ENCODE measurements at regions not wholly inside any gene's neighbourhood (a gene's known extent, or its start where the extent isn't known, plus 50 kb on each side); places are given as distances from the start of the nearest gene placed in this dataset.

DNA sequence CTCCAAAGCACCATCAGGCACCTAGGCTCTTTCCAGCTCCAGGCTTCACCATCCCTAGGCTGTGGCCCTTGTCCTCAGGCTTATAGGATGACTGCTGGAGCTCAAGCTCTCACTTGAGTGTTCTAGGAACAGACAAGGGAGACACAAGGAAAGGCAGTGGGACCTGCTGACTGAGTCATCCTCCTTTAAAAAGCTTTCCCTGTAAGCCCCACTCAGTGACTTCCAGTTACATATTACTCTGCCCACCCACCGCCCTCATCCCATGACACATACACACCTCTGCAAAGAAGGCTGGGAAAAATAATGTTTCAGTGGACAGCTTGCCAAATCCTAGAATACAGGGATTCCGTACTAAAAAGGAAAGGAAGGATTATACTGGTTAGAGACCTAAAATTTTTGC, 154.2 kb upstream of the ZNF366 start:
- intact Hi-C loops (cut with DNase I, micrococcal nuclease): no loop called here
- DNase-seq (no peak), ATAC-seq (no peak)
- Mint-ChIP-seq H3K27ac (no peak overlapping the region), H3K9me3 (ENCODE audit: low read depth) (no peaks in the 10 kb centered on the region), H3K36me3 (ENCODE audit: low read depth) (no peaks in the 10 kb centered on the region), H3K4me1 (no peaks in the 10 kb centered on the region), H3K27me3 (peaks cover 1% of the 10 kb centered on the region), H3K4me3 (no peak overlapping the region)
- POLR2A ChIA-PET: no interaction called here
- CTCF ChIA-PET: no interaction called here

DNA sequence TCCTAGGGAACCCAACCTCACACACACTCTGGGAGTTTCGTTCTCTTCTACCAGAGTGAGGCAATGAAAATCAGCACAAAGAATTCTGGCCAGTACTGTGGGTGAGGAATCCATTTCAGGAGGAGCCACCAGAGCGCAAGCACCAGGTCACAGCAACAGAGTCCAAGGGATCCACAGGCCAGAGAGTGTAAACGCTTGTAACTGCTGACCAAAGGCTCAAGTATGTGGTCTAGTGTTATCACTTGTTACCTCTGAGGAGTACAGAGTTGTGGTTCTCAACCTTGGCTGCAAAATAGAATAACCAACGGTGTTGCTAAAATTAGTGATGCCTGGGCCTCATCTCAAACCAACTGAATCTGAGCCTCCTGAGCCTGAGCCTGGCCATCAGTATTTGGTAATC, 152.5 kb upstream of the ZNF366 start:
- H3K9me3 Mint-ChIP-seq (ENCODE audit: low read depth): no peaks in the 10 kb centered on the region
- H3K4me3 Mint-ChIP-seq: no peak overlapping the region
- H3K4me1 Mint-ChIP-seq: no peaks in the 10 kb centered on the region
- intact Hi-C loops (cut with DNase I, micrococcal nuclease): no loop called here
- CTCF ChIA-PET: no interaction called here
- peaks cover 1% of the 10 kb centered on the region for H3K27me3 Mint-ChIP-seq
- DNase-seq (no peak), ATAC-seq (no peak)
- POLR2A ChIA-PET: no interaction called here
- no peak overlapping the region for H3K27ac Mint-ChIP-seq
- H3K36me3 Mint-ChIP-seq (ENCODE audit: low read depth): no peaks in the 10 kb centered on the region

DNA sequence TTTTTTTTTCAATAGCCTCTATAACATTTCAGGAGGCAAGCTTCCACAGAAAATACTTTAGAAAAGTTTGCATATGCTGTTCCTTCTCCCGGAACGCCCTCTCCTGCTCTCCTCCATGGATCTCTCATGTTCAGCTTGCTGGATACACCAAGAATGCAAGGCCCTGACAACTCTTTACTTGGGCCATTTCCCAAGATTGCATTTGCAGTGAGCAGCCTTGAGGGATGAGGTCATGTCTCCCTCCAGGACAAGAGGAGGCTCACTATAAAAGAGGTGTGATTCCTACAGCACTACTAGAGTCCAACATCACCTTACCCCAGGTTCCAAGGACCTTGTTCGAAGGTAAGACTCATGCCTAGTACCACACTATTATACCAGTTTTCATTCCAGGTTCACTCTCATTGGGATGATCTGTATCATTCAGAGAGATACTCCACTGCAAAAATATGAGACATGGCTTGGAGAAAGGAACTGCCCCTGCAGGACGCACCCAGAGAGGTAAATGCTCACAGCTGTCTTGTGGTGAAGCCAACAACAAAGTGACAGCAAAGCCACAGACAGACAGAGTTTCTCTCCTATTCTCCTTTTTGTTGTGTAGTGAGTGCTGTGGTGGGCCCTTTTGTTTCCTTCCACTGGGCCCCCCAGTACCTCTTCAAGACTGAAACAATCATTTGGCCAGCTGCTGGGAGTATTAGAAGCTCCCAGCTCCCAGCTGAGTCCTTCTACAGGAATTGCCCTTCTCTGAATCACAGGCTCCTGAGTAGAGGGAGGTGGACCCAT, 151.7 kb upstream of the ZNF366 start:
- ChIA-PET POLR2A (no interaction called here), CTCF (no interaction called here)
- Mint-ChIP-seq H3K4me1 (no peaks in the 10 kb centered on the region), H3K27ac (no peak overlapping the region), H3K36me3 (ENCODE audit: low read depth) (no peaks in the 10 kb centered on the region), H3K9me3 (ENCODE audit: low read depth) (no peaks in the 10 kb centered on the region), H3K27me3 (peaks cover 1% of the 10 kb centered on the region), H3K4me3 (no peak overlapping the region)
- intact Hi-C loops (cut with DNase I, micrococcal nuclease): no loop called here
- no peak for DNase-seq
- ATAC-seq: no peak

DNA sequence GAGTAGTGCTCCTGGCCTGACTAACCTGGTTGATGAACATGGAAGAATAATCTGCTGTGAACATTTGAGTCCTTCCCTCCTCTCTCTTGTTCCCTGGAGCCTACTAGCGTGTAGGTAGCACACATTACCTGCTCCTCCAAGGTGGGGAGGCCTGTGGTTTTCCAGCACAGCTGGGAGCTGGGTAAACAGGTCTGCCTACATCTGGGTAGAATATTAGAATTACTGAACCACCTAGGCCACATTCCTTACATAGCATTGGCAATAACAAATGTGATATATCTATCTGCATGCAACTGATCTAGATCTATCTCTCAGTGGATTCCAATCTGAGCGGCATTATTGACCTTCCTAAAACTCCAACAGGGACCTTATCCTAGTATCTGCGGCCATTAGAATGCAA, 151.0 kb upstream of the ZNF366 start:
- H3K4me1 Mint-ChIP-seq: no peaks in the 10 kb centered on the region
- ATAC-seq (no peak), DNase-seq (no peak)
- H3K4me3 Mint-ChIP-seq: no peak overlapping the region
- no peaks in the 10 kb centered on the region for H3K36me3 Mint-ChIP-seq (ENCODE audit: low read depth)
- ChIA-PET POLR2A (no interaction called here), CTCF (no interaction called here)
- H3K27me3 Mint-ChIP-seq: peaks cover 1% of the 10 kb centered on the region
- H3K9me3 Mint-ChIP-seq (ENCODE audit: low read depth): no peaks in the 10 kb centered on the region
- H3K27ac Mint-ChIP-seq: no peak overlapping the region
- intact Hi-C loops (cut with DNase I, micrococcal nuclease): no loop called here

DNA sequence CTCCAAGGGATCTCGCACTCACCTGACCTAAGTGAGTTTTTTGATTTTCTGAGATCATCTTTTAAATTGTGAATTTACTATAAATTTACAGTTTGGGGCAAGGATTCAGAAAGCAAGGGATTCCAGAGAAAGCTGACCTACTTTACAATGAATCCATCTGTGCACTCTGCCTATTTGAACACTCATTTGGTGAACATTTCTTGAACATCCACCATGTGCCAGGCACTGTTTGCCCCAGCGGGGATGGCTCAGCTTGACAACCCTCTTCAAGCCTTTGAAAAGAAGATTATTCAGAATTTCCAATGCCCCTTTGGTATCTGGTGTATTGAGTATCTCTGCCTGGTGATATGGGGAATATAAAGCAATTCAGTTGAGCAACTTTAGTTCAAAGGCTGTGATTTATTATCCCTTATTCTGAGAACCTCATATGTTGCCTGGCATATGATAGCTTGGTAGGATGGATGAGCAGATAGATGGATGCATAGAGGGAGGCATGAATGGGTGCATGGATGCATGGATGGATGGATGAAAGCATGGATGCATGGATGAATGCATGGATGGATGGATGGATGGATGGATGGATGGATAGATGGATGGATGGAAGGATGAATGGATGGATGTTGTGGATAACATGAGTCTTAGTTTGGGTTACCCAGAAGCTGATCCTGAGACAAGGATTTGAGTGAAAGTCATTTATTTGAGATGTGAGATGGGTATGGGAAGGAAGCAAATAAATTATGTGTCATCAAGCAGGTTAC, 149.7 kb upstream of the ZNF366 start:
- Mint-ChIP-seq H3K27ac (no peak overlapping the region), H3K4me1 (no peaks in the 10 kb centered on the region), H3K27me3 (peaks cover 5% of the 10 kb centered on the region), H3K4me3 (no peak overlapping the region), H3K36me3 (ENCODE audit: low read depth) (no peaks in the 10 kb centered on the region), H3K9me3 (ENCODE audit: low read depth) (no peaks in the 10 kb centered on the region)
- DNase-seq: no peak
- intact Hi-C loops (cut with DNase I, micrococcal nuclease): no loop called here
- ChIA-PET POLR2A (no interaction called here), CTCF (interaction anchor here (0.5 to 1.5 kb wide), 2 partner anchors 14 to 215 kb away, joined by 3 to 4 read pairs; no protein-coding TSS in a partner anchor)
- ATAC-seq: no peak

DNA sequence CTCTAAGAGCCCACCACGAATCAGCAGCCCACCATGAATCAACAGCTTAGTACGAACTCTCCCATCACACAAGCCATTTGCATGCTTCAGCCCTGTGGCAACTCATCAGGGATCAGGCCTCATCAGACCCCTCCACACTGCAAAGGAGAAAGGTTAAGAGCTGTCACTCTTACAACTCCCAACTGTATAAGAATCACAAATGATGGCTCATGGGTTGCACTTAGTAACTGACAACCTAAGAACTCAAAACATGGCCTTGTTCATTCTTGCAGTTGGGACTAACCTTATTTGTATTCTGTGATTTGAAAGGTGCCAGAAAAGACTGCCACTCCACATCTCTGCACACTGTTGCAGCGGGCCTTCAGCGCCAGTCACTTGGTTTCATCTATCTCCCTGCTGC, 149.1 kb upstream of the ZNF366 start:
- ChIA-PET CTCF (interaction anchor here (0.5 to 1.5 kb wide), 2 partner anchors 13 to 216 kb away, joined by 3 to 4 read pairs; no protein-coding TSS in a partner anchor), POLR2A (no interaction called here)
- ATAC-seq: no peak
- no peak for DNase-seq
- Mint-ChIP-seq H3K4me1 (no peaks in the 10 kb centered on the region), H3K27me3 (peaks cover 8% of the 10 kb centered on the region), H3K9me3 (ENCODE audit: low read depth) (no peaks in the 10 kb centered on the region), H3K4me3 (no peak overlapping the region), H3K36me3 (ENCODE audit: low read depth) (no peaks in the 10 kb centered on the region), H3K27ac (no peak overlapping the region)
- intact Hi-C loops (cut with DNase I, micrococcal nuclease): no loop called here

DNA sequence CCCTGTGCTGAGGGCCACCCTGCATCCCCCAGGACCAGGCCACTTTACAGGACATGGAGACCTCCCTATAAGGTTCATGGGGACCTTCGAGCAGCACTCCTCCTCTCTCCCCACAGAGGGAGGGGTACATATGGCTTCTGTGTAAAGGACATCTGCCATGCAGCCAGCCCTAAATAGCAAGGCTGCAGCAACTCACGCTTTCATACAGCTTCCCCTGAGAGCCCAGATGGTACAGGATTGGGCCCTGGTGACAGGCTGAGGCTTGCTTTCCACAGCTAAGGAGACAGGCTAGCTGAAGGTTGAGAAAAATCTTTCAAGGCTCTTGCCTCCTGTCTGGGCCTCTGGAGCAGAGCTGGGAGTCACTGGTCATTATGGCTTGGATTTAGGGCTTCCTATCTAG, 147.0 kb upstream of the ZNF366 start:
- ATAC-seq (no peak), DNase-seq (no peak)
- Mint-ChIP-seq H3K9me3 (ENCODE audit: low read depth) (no peaks in the 10 kb centered on the region), H3K27me3 (peaks cover 7% of the 10 kb centered on the region), H3K4me3 (no peak overlapping the region), H3K36me3 (ENCODE audit: low read depth) (no peaks in the 10 kb centered on the region), H3K27ac (no peak overlapping the region), H3K4me1 (no peaks in the 10 kb centered on the region)
- ChIA-PET CTCF (no interaction called here), POLR2A (no interaction called here)
- intact Hi-C loops (cut with DNase I, micrococcal nuclease): no loop called here

DNA sequence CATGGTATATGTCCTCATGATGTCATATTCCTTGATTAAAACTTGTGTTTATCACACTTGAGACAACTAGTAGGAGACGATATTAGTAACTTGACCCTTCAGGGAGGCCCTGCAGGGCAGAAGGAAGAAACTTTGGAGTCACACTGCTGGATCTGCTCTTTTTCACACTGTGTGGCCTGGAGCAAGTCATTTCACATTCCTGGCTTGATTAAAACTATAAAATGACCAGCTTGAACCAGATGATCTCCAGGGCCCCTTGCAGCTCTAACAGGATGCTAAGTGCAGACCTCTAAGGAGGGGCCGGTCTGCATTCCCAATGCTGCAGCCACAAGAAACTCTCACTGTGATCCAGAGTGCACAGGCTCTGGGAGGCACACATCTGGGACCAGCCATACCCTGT, 146.4 kb upstream of the ZNF366 start:
- H3K36me3 Mint-ChIP-seq (ENCODE audit: low read depth): no peaks in the 10 kb centered on the region
- DNase-seq (no peak), ATAC-seq (no peak)
- no peaks in the 10 kb centered on the region for H3K4me1 Mint-ChIP-seq
- no peaks in the 10 kb centered on the region for H3K9me3 Mint-ChIP-seq (ENCODE audit: low read depth)
- CTCF ChIA-PET: interaction anchor here (1.0 kb wide), 1 partner anchor 165 kb away, joined by 3 read pairs; no protein-coding TSS in a partner anchor
- no peak overlapping the region for H3K27ac Mint-ChIP-seq
- intact Hi-C loops (cut with DNase I, micrococcal nuclease): no loop called here
- no peak overlapping the region for H3K4me3 Mint-ChIP-seq
- H3K27me3 Mint-ChIP-seq: peaks cover 7% of the 10 kb centered on the region
- POLR2A ChIA-PET: interaction anchor here (0.6 to 0.7 kb wide), 2 partner anchors 10 to 15 kb away, joined by 3 read pairs; no protein-coding TSS in a partner anchor

DNA sequence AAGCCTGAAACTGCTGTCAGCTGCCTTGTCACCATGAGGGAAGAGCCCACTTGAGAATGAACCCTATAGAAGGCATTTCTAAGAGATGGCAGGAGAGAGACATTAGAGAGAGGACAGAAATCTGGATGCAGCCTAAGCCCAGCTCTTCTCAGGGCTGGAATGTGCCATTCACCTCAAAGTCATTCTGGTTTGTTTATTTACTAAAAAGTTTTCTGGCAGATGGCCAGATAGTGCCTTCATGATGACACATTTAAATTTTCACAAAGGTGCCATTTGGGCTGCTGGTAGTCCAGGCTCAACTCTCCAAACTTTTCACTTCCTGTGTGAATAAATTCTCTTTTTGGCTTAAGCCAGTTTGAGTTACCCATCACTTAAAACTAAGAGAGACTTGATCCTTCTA, 144.6 kb upstream of the ZNF366 start:
- no peaks in the 10 kb centered on the region for H3K4me1 Mint-ChIP-seq
- no peak overlapping the region for H3K27ac Mint-ChIP-seq
- H3K9me3 Mint-ChIP-seq (ENCODE audit: low read depth): no peaks in the 10 kb centered on the region
- intact Hi-C loops (cut with DNase I, micrococcal nuclease): no loop called here
- CTCF ChIA-PET: no interaction called here
- H3K36me3 Mint-ChIP-seq (ENCODE audit: low read depth): no peaks in the 10 kb centered on the region
- H3K4me3 Mint-ChIP-seq: no peak overlapping the region
- H3K27me3 Mint-ChIP-seq: peaks cover 7% of the 10 kb centered on the region
- DNase-seq: no peak
- no peak for ATAC-seq
- POLR2A ChIA-PET: no interaction called here

DNA sequence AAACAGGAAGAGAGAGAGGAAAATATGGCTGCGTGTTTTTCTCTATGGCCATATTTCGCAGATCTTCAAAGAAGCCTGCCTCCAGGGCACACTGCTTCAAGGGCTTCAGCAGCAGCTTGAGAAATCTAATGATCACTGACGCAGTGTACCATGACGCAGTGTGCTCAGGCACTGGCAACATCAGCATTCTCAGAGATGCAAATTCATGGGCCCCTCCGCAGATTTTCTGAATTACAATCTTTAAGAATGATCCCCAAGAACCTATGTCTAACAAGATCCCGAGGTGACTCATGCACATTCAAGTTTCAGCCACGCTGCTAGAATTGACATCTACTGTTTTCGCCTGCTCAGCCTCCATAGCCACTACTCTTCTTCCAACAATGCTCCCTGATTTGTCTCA, 143.9 kb upstream of the ZNF366 start:
- Mint-ChIP-seq H3K4me3 (no peak overlapping the region), H3K27ac (no peak overlapping the region), H3K36me3 (ENCODE audit: low read depth) (no peaks in the 10 kb centered on the region), H3K4me1 (no peaks in the 10 kb centered on the region), H3K27me3 (peaks cover 7% of the 10 kb centered on the region), H3K9me3 (ENCODE audit: low read depth) (no peaks in the 10 kb centered on the region)
- DNase-seq (no peak), ATAC-seq (no peak)
- CTCF ChIA-PET: no interaction called here
- POLR2A ChIA-PET: no interaction called here
- intact Hi-C loops (cut with DNase I, micrococcal nuclease): no loop called here

DNA sequence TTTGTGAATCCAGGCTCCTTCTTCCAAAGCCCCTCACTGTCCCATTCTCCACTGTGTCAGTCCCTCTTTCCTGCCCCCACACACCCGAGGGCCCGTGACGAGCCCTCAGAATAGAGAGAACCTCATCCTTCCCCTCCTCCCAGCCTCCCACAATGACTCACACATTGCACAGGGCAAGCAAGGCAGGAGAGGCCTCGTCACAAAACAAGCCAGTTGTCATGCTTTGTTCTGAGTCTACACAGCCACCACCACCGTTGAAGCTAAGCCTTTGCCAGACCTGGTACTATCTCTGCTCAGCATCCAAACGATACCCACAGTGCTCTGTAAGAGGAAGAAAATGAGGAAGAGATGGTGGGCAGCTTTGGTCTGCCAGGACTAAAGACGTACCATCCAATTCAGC, 142.2 kb upstream of the ZNF366 start:
- intact Hi-C loops (cut with DNase I, micrococcal nuclease): no loop called here
- no peak for DNase-seq
- POLR2A ChIA-PET: no interaction called here
- no peak overlapping the region for H3K27ac Mint-ChIP-seq
- no peaks in the 10 kb centered on the region for H3K9me3 Mint-ChIP-seq (ENCODE audit: low read depth)
- peaks cover 7% of the 10 kb centered on the region for H3K27me3 Mint-ChIP-seq
- no peaks in the 10 kb centered on the region for H3K36me3 Mint-ChIP-seq (ENCODE audit: low read depth)
- no peaks in the 10 kb centered on the region for H3K4me1 Mint-ChIP-seq
- ATAC-seq: no peak
- H3K4me3 Mint-ChIP-seq: no peak overlapping the region
- CTCF ChIA-PET: no interaction called here

DNA sequence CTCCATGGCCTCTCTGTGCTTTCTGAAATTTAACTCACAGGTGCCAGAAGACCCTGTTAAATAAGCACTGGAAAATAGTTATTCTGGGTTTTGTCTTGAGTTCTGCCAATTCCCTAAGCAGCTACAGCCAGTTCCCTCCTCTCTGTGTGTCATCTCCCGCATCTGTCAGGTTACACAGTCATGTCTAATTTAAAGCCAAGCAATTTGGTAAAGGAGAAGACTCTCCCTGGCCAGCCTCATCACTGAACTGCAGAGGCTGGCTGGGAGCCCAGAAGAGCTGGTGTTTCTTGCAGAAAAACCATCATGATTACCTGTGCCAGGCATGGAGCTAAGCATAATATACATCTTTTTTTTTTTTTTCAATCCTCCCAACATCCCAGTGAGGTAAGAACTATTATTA, 141.3 kb upstream of the ZNF366 start:
- Mint-ChIP-seq H3K4me3 (no peak overlapping the region), H3K27me3 (peaks cover 7% of the 10 kb centered on the region), H3K27ac (no peak overlapping the region), H3K4me1 (no peaks in the 10 kb centered on the region), H3K9me3 (ENCODE audit: low read depth) (no peaks in the 10 kb centered on the region), H3K36me3 (ENCODE audit: low read depth) (no peaks in the 10 kb centered on the region)
- no peak for ATAC-seq
- intact Hi-C loops (cut with DNase I, micrococcal nuclease): no loop called here
- DNase-seq: no peak
- CTCF ChIA-PET: no interaction called here
- POLR2A ChIA-PET: no interaction called here
